Type B pancreatic cell (in vitro differentiated cells): ENCODE measurements at regions not wholly inside any gene's neighbourhood (a gene's known extent, or its start where the extent isn't known, plus 50 kb on each side); places are given as distances from the start of the nearest gene placed in this dataset.

Source experiments
- DNase-seq: peaks from one replicate; pipeline ENCODE4 v3.0.0; 2021; ENCODE audit warnings: mixed read lengths; ENCODE audit not compliant: unreplicated experiment; ENCODE audit errors: extremely low spot score
- H3K27ac Mint-ChIP-seq: 2 replicates; pipeline ENCODE4 v1.8.0; 2021; ENCODE audit warnings: mild to moderate bottlenecking, mixed read lengths
- H3K27me3 Mint-ChIP-seq: 2 replicates; pipeline ENCODE4 v1.8.0; 2021; ENCODE audit warnings: mixed read lengths
- H3K36me3 Mint-ChIP-seq: 2 replicates; pipeline ENCODE4 v1.8.0; 2021; ENCODE audit warnings: mixed read lengths
- H3K4me1 Mint-ChIP-seq: one replicate; pipeline ENCODE4 v1.8.0; 2021; ENCODE audit warnings: mixed read lengths; ENCODE audit not compliant: unreplicated experiment
- H3K4me3 Mint-ChIP-seq: 2 replicates; pipeline ENCODE4 v1.8.0; 2021; ENCODE audit warnings: mild to moderate bottlenecking, mixed read lengths
- H3K9me3 Mint-ChIP-seq: 2 replicates; pipeline ENCODE4 v1.8.0; 2021; ENCODE audit warnings: mixed read lengths
- CTCF ChIP-seq: fragments of 200-600 bp; sonication (generic); conservative IDR thresholded peaks from 2 replicates; pipeline ENCODE4 v1.5.0; 2021; ENCODE audit warnings: antibody characterized with exemption, mild to moderate bottlenecking

GRCh38 chr6:54008589-54008988 lies 102.7 kb upstream of the MLIP start:
- no peak for TF ChIP-seq CTCF

GRCh38 chr6:54009052-54009654 lies 102.1 kb upstream of the MLIP start:
- H3K27ac Mint-ChIP-seq, result no peak overlapping the region
- TF ChIP-seq CTCF, result no peak
- no peaks in the 10 kb centered on the region for H3K36me3 Mint-ChIP-seq
- H3K27me3 Mint-ChIP-seq, result peaks cover 13% of the 10 kb centered on the region
- no peak overlapping the region for H3K4me3 Mint-ChIP-seq
- DNase-seq, result no peak
- peaks cover 7% of the 10 kb centered on the region for H3K4me1 Mint-ChIP-seq
- H3K9me3 Mint-ChIP-seq, result no peaks in the 10 kb centered on the region

More at GRCh38 chr6:54008589-54008988, 102.7 kb upstream of the MLIP start:
- H3K36me3 Mint-ChIP-seq, result no peaks in the 10 kb centered on the region
- H3K9me3 Mint-ChIP-seq, result no peaks in the 10 kb centered on the region
- no peak for DNase-seq
- H3K4me1 Mint-ChIP-seq, result peaks cover 7% of the 10 kb centered on the region
- peaks cover 13% of the 10 kb centered on the region for H3K27me3 Mint-ChIP-seq
- no peak overlapping the region for H3K27ac Mint-ChIP-seq
- H3K4me3 Mint-ChIP-seq, result no peak overlapping the region

GRCh38 chr6:54010340-54011276 lies 100.6 kb upstream of the MLIP start:
- DNase-seq, result no peak
- H3K4me3 Mint-ChIP-seq, result no peak overlapping the region
- H3K36me3 Mint-ChIP-seq, result no peaks in the 10 kb centered on the region
- no peaks in the 10 kb centered on the region for H3K9me3 Mint-ChIP-seq
- peaks cover 7% of the 10 kb centered on the region for H3K4me1 Mint-ChIP-seq
- no peak for TF ChIP-seq CTCF
- H3K27ac Mint-ChIP-seq, result peak overlapping the region; percentile 34
- peaks cover 13% of the 10 kb centered on the region for H3K27me3 Mint-ChIP-seq

- peaks cover 7% of the 10 kb centered on the region for H3K4me1 Mint-ChIP-seq
- no peak for TF ChIP-seq CTCF
- peak overlapping the region; percentile 34 for H3K27ac Mint-ChIP-seq
- DNase-seq, result no peak
- H3K36me3 Mint-ChIP-seq, result no peaks in the 10 kb centered on the region
- H3K4me3 Mint-ChIP-seq, result no peak overlapping the region
- peaks cover 13% of the 10 kb centered on the region for H3K27me3 Mint-ChIP-seq
- H3K9me3 Mint-ChIP-seq, result no peaks in the 10 kb centered on the region
These were observed 100.0 kb upstream of the MLIP start for GRCh38 chr6:54011277-54011648.

GRCh38 chr6:54013966-54014365 lies 97.3 kb upstream of the MLIP start:
- peaks cover 7% of the 10 kb centered on the region for H3K4me1 Mint-ChIP-seq
- H3K4me3 Mint-ChIP-seq, result no peak overlapping the region
- no peaks in the 10 kb centered on the region for H3K36me3 Mint-ChIP-seq
- H3K27me3 Mint-ChIP-seq, result peaks cover 13% of the 10 kb centered on the region
- H3K27ac Mint-ChIP-seq, result no peak overlapping the region
- no peak for DNase-seq
- TF ChIP-seq CTCF, result no peak
- no peaks in the 10 kb centered on the region for H3K9me3 Mint-ChIP-seq
